ENCODE measurements at regions not wholly inside any gene's neighbourhood (a gene's known extent, or its start where the extent isn't known, plus 50 kb on each side); places are given as distances from the start of the nearest gene placed in this dataset.

DNA sequence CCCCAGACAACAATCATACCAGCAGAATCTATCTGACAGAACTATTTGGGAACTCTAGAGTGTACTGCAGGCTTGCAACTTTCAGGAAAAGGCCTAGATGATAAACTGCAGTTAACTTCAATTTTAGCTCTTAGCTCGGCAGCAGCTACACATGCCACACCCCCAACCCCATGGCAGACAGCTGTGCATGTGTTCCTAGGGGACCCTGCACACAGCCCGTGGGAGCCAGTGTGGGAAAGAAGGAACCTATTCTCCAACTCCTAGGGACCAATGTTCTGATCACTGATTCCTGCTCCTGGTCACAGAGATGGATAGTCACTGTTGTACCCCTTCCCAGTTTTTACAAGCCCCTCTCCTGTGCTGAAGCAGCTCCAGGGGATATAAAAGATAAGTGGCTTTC lies 179.6 kb downstream of the DRD1 start:
- Histone ChIP-seq H3K27me3 (ENCODE audit: insufficient read depth, low read length) (no peaks in the 10 kb centered on the region), H3K9me3 (ENCODE audit: low read length) (no peaks in the 10 kb centered on the region), H3K36me3 (ENCODE audit: insufficient read depth, low read length) (no peaks in the 10 kb centered on the region), H2AFZ (ENCODE audit: low read depth, low read length) (no peak overlapping the region), H3K4me3 (ENCODE audit: low read length) (no peak overlapping the region), H3K4me1 (ENCODE audit: insufficient read depth, low read length) (no peaks in the 10 kb centered on the region)

DNA sequence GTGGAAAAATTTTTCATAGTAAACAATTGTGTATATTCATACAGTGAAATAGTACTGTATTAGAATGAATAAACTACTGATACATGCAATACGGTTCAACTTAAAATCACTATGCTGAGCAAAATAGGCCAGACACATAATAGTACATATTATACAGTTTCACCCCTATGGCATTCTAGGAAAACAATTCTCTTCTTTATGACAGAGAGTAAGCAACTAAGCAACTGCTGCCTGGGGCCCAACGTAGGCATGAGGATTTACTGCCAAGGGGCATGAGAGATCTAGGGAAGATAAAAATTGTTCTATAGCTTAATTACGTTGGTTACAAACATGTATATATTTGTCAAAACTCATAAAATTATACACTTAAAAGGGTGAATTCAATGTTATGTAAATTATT lies 180.2 kb downstream of the DRD1 start:
- no peaks in the 10 kb centered on the region for H3K4me1 ChIP-seq (ENCODE audit: insufficient read depth, low read length)
- H3K9me3 ChIP-seq (ENCODE audit: low read length): no peaks in the 10 kb centered on the region
- H3K27me3 ChIP-seq (ENCODE audit: insufficient read depth, low read length): no peaks in the 10 kb centered on the region
- H2AFZ ChIP-seq (ENCODE audit: low read depth, low read length): no peak overlapping the region
- no peak overlapping the region for H3K4me3 ChIP-seq (ENCODE audit: low read length)
- no peaks in the 10 kb centered on the region for H3K36me3 ChIP-seq (ENCODE audit: insufficient read depth, low read length)

DNA sequence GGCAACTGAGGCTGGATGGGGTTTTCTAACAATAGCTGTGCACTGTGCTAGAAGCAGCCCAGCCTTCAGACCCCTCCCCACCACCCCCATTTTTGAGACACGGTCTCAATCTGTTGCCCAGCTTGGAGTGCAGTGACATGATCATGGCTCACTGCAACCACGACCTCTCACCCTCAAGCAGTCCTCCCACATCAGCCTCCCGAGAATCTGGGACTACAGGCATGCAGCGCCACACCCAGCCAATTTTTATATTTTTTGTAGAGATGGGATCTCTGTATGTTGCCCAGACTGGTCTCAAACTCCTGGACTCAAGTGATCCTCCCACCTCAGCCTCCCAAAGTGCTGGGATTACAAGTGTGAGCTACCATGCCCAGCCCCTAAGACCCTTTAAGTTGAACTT lies 182.5 kb downstream of the DRD1 start:
- Histone ChIP-seq H3K27me3 (ENCODE audit: insufficient read depth, low read length) (no peaks in the 10 kb centered on the region), H3K4me3 (ENCODE audit: low read length) (no peak overlapping the region), H3K9me3 (ENCODE audit: low read length) (no peaks in the 10 kb centered on the region), H3K36me3 (ENCODE audit: insufficient read depth, low read length) (no peaks in the 10 kb centered on the region), H2AFZ (ENCODE audit: low read depth, low read length) (no peak overlapping the region), H3K4me1 (ENCODE audit: insufficient read depth, low read length) (no peaks in the 10 kb centered on the region)

DNA sequence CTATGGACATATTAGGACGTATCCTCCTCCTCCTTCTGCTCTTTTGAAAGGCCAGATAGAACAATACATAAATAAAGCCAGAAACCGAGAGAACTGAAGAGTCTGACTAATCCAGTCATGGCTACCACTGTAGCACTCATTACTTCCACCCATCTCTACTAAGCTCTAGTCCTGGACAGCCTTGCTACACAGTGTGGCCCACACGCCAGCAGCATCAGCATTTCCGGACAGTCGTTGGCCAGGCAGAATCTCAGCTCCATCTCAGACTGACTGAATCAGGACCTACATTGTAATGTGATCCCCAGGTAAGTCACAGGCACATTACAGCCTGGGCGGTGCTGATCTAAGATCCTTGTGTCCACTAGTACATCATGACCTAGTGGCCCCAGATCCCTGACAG lies 182.9 kb downstream of the DRD1 start:
- H3K36me3 ChIP-seq (ENCODE audit: insufficient read depth, low read length): no peaks in the 10 kb centered on the region
- no peaks in the 10 kb centered on the region for H3K27me3 ChIP-seq (ENCODE audit: insufficient read depth, low read length)
- H3K4me1 ChIP-seq (ENCODE audit: insufficient read depth, low read length): no peaks in the 10 kb centered on the region
- no peak overlapping the region for H2AFZ ChIP-seq (ENCODE audit: low read depth, low read length)
- no peak overlapping the region for H3K4me3 ChIP-seq (ENCODE audit: low read length)
- H3K9me3 ChIP-seq (ENCODE audit: low read length): no peaks in the 10 kb centered on the region

DNA sequence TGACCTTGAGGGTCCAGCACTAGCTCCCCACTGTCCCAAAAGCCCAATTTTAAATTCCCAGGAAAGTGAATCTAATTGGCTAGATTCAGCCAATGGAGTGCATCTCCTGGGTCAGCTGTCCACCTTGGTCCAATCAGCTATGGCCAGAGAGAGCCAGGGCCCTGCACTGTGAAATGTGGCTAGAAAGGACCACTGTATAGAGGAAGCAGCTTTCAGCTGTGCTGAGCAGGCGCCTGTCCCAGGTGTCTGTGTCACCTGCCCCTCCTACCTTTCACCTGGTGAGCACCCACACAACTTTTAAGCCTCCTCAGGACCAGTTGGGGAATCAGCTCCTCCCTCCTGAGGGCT lies 186.2 kb downstream of the DRD1 start:
- Histone ChIP-seq H3K27me3 (ENCODE audit: insufficient read depth, low read length) (no peaks in the 10 kb centered on the region), H3K36me3 (ENCODE audit: insufficient read depth, low read length) (no peaks in the 10 kb centered on the region), H3K4me3 (ENCODE audit: low read length) (no peak overlapping the region), H3K4me1 (ENCODE audit: insufficient read depth, low read length) (no peaks in the 10 kb centered on the region), H3K9me3 (ENCODE audit: low read length) (no peaks in the 10 kb centered on the region), H2AFZ (ENCODE audit: low read depth, low read length) (no peak overlapping the region)

DNA sequence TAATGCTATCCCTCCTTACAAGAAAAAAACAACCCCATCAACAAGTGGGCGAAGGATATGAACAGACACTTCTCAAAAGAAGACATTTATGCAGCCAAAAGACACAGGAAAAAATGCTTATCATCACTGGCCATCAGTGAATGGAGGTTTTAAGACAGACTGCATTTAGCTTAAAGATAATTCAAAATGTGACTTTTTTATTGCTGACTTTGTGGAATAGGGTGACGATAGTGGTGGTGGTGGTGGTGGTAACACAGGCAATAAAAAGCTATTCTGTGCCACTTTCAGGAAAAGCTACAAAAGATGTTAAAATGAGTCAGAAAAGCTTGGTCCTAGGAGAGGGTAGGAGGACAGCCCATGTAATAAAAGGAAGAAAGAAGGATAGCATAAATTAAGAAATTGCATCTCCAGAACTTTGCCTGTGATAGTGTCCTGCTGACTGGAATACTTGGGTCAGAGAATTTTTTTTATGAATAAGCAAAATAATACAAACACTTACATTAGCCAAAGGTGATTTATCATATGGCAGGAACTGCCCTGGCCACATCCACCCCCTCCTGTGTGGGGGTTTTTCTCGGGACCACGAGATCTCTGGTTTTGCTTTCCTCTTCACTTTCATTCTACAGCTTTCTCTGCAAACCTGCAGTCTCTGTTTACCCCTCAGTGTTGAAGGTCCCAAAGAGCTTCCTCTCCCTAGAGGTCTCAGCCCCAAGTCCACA lies 186.7 kb downstream of the DRD1 start:
- H3K9me3 ChIP-seq (ENCODE audit: low read length): no peaks in the 10 kb centered on the region
- peaks cover 1% of the 10 kb centered on the region for H3K27me3 ChIP-seq (ENCODE audit: insufficient read depth, low read length)
- no peak overlapping the region for H2AFZ ChIP-seq (ENCODE audit: low read depth, low read length)
- H3K36me3 ChIP-seq (ENCODE audit: insufficient read depth, low read length): no peaks in the 10 kb centered on the region
- H3K4me3 ChIP-seq (ENCODE audit: low read length): no peak overlapping the region
- H3K4me1 ChIP-seq (ENCODE audit: insufficient read depth, low read length): no peaks in the 10 kb centered on the region

DNA sequence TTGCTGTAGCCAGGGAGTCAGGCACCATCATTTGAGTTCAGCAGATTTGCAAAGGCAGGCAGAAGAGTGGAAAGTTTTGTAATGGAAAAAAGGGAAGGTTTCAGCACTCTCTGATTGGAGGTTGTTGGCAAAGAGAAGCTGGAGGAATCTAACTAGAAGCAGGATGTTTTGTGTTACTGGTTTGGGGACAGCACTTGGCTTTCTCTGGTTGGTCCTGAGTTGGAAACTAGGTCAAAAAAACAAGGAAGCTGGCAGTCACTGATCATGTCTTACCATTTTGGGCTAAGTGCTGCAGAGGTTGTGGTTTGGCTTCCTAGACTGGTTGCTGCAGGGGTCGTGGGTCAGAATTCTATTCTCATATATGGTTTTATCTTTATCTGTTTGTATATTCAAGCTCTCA lies 189.8 kb downstream of the DRD1 start:
- H3K36me3 ChIP-seq (ENCODE audit: insufficient read depth, low read length): no peaks in the 10 kb centered on the region
- H3K9me3 ChIP-seq (ENCODE audit: low read length): no peaks in the 10 kb centered on the region
- no peak overlapping the region for H2AFZ ChIP-seq (ENCODE audit: low read depth, low read length)
- H3K4me1 ChIP-seq (ENCODE audit: insufficient read depth, low read length): no peaks in the 10 kb centered on the region
- H3K4me3 ChIP-seq (ENCODE audit: low read length): no peak overlapping the region
- H3K27me3 ChIP-seq (ENCODE audit: insufficient read depth, low read length): peaks cover 4% of the 10 kb centered on the region

DNA sequence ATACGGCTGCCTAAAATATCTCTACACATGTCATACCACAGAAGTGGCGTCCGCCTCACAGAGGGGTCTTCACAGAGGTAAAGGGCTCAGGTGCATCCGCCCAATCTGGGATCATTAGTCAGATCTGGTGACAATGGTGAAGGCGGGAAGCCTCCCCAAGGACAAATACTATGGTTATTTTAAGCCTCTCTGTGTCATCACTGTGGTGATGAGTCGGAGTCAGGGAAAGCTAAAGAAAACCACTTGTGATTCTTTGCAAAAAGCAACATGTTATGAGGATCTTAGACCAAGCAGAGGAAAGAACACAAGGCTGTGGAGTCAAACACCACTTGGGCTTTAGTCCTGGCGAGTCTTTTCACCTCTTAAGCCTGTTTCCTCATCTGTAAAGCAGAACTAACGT lies 190.4 kb downstream of the DRD1 start:
- no peak overlapping the region for H2AFZ ChIP-seq (ENCODE audit: low read depth, low read length)
- H3K27me3 ChIP-seq (ENCODE audit: insufficient read depth, low read length): peaks cover 4% of the 10 kb centered on the region
- no peaks in the 10 kb centered on the region for H3K4me1 ChIP-seq (ENCODE audit: insufficient read depth, low read length)
- H3K9me3 ChIP-seq (ENCODE audit: low read length): no peaks in the 10 kb centered on the region
- no peaks in the 10 kb centered on the region for H3K36me3 ChIP-seq (ENCODE audit: insufficient read depth, low read length)
- no peak overlapping the region for H3K4me3 ChIP-seq (ENCODE audit: low read length)

DNA sequence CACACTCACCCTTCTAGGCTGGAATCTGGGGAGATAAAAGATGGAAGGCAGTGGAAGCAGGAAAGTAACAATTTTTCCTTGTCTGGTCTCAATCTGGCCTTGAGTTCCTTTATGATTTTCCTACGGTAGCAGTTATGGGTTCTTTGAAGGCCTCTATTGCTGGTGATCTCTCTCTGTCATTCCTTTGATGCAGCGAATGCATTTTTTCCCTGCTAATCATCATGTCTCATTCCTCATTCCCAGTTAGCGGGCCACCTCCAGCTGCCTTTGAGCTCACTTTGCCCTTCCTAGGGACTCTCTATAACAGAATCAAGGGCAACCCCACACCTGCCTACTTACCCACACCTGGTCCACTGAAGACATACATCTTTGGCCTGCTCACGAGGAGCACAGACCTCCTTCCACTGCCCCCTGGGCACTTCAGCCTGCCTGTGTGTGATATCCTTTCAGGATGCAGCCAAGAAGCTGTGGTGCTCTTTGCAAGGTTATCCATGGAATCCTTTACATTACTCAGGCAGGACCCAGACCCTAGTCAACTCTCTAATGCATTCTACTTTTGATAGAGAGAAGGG lies 191.7 kb downstream of the DRD1 start:
- Histone ChIP-seq H3K27me3 (ENCODE audit: insufficient read depth, low read length) (peaks cover 4% of the 10 kb centered on the region), H3K4me1 (ENCODE audit: insufficient read depth, low read length) (no peaks in the 10 kb centered on the region), H2AFZ (ENCODE audit: low read depth, low read length) (no peak overlapping the region), H3K9me3 (ENCODE audit: low read length) (no peaks in the 10 kb centered on the region), H3K36me3 (ENCODE audit: insufficient read depth, low read length) (no peaks in the 10 kb centered on the region), H3K4me3 (ENCODE audit: low read length) (no peak overlapping the region)

DNA sequence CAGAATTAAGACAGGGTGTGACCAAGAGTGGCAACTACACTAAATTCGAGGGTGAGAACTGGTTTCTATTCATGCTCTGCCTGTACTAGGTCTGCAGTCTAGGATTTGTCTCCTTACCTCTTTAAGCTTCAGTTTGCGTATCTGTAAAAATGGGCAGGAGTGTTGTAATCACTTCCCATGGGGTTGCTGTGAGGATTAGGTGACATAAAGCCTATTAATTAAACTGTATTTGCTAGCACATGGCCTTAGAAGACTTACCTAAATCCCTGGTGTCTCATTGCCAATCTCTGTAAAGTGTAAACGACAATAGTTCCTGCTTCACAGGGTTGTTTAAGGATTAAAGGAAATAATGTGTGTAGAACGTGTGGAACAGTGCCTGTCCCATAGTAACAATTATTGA lies 193.6 kb downstream of the DRD1 start:
- Histone ChIP-seq H3K4me1 (ENCODE audit: insufficient read depth, low read length) (no peaks in the 10 kb centered on the region), H3K27me3 (ENCODE audit: insufficient read depth, low read length) (peaks cover 4% of the 10 kb centered on the region), H3K9me3 (ENCODE audit: low read length) (no peaks in the 10 kb centered on the region), H2AFZ (ENCODE audit: low read depth, low read length) (no peak overlapping the region), H3K4me3 (ENCODE audit: low read length) (no peak overlapping the region), H3K36me3 (ENCODE audit: insufficient read depth, low read length) (no peaks in the 10 kb centered on the region)

DNA sequence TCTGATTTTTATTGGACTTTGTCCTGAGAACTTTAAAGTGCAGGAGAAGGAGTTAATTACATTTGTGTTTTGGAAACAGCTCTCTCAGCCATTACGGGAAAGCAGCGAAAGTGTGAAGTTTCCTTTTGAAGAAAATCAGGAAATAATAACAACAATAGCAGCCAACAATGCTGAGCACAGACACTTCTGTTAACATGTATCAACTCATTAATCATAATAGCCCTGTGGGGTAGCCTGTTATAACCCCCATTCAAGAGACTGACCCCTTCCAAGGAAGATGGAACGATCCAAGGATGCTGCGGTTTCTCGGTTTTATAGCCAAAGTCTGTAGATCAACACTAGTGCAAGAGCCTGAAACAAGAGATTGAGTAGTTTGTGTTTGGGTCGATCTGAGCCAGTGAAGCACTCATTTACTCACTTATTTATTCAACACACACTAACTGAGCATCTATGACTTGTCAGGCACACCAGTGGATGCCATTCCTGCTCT lies 195.5 kb downstream of the DRD1 start:
- H3K27me3 ChIP-seq (ENCODE audit: insufficient read depth, low read length): peaks cover 4% of the 10 kb centered on the region
- no peaks in the 10 kb centered on the region for H3K36me3 ChIP-seq (ENCODE audit: insufficient read depth, low read length)
- no peak overlapping the region for H2AFZ ChIP-seq (ENCODE audit: low read depth, low read length)
- no peaks in the 10 kb centered on the region for H3K4me1 ChIP-seq (ENCODE audit: insufficient read depth, low read length)
- H3K9me3 ChIP-seq (ENCODE audit: low read length): no peaks in the 10 kb centered on the region
- H3K4me3 ChIP-seq (ENCODE audit: low read length): no peak overlapping the region

DNA sequence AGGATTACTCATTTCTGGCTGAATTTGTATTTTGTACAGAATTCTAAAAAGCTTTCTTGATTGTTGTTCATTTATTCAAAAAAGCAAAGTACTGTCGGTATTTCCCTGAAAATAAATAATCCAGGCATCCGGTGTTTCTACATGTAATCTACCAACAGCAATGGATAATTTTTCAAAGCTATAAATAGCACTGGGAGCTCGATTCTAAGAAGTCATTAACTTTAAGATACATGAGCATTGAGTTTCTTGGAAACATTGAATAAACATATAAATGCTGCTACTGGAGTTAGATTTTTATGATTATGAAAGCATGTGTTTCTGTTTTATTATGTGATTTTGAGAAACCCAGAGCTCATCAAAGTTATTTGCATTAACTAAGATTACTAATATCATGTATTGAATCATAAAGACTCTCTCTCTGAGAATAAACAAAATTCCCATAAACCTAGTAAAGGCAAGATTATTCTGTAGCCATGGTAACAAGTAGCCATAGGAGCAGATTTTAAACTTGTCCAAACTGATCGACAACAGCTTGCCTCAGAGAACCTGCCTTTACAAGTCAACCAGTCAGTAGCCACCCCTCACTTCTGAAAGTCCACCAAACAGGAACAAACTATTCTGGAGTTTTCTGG lies 197.0 kb downstream of the DRD1 start:
- Histone ChIP-seq H3K36me3 (ENCODE audit: insufficient read depth, low read length) (no peaks in the 10 kb centered on the region), H3K4me3 (ENCODE audit: low read length) (no peak overlapping the region), H3K9me3 (ENCODE audit: low read length) (no peaks in the 10 kb centered on the region), H2AFZ (ENCODE audit: low read depth, low read length) (no peak overlapping the region), H3K4me1 (ENCODE audit: insufficient read depth, low read length) (no peaks in the 10 kb centered on the region), H3K27me3 (ENCODE audit: insufficient read depth, low read length) (no peaks in the 10 kb centered on the region)

DNA sequence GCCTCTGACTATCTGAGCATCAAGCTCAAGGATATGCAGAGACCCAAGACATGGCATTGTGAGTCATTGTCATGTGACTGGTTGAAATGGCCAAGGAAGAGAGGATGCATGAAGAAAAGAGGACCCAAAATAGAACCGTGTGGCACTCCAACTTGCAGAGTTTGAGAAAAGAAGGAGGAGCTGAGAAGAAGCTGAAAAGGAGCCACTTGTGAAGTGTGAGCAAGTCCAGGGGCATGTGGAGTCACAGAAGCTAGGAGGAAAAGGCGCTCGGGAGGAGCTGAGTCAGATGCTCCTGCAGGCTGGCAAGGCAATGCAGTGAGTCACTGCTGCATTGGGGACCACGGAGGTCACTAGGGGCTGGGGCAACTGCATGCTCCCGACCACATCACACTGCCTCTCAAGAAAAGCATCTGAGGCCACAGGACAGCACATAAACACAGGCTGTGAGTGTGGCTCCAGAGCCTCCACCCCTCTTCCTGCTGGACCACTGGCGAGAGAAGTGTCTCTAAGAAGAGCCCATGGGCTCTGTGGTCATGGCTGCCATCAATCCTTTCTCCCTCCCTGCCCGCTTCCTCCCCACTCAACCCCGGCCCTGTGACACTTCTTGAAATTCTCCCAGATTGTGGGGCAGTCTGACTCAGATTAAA lies 197.6 kb downstream of the DRD1 start:
- Histone ChIP-seq H3K27me3 (ENCODE audit: insufficient read depth, low read length) (no peaks in the 10 kb centered on the region), H2AFZ (ENCODE audit: low read depth, low read length) (no peak overlapping the region), H3K4me1 (ENCODE audit: insufficient read depth, low read length) (no peaks in the 10 kb centered on the region), H3K4me3 (ENCODE audit: low read length) (no peak overlapping the region), H3K9me3 (ENCODE audit: low read length) (no peaks in the 10 kb centered on the region), H3K36me3 (ENCODE audit: insufficient read depth, low read length) (no peaks in the 10 kb centered on the region)
